T follicular helper cell (primary cell): ENCODE measurements at regions not wholly inside any gene's neighbourhood (a gene's known extent, or its start where the extent isn't known, plus 50 kb on each side); places are given as distances from the start of the nearest gene placed in this dataset.
"Not testable (repeated sequence)": the region's sequence is repeated elsewhere in the genome, so short reads cannot be mapped to it uniquely, and the experiment has no call there.

Experiments used
- DNase-seq: peaks from one replicate; pipeline ENCODE4 v3.0.0-alpha.2; 2020; ENCODE audit warnings: low read depth

DNA sequence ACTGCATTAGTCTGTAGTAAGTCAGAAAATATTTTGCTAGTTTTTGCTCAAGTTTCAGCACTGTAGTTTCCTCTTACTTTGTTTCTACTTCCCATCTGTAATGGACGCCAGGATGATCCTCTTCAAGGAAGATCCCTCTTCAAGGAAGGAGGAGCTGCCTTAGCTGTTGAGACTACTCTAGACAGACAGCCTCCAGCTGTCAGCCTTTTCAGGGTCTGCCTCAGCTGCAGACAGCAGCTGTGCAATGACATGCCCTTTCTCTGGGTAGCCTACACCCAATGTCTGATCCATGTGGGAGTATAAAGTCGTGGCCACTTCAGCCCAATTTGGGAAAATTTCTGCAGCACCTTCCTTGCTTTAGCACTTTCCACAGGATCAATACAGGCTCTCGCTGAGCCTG, 281.0 kb upstream of the MAOA start:
- no peak for DNase-seq

DNA sequence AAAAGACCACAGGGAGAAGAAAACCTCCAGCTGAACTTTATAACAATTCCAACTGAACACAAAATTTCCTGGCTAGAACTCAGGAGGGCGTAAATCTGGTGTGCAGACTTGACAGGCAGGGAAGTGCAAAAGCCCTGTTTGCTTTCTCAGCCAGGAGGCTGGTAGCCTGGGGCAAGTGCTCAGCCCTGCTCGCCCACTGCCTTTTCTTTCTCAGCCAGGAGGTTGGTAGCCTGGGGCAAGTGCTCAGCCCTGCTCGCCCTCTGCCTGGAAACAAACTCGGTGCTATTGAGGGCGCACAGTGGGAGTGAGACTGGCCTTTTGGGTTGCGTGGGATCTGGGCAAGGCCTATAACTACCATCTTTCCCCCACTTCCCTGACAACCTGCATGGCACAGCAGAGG, 275.4 kb upstream of the MAOA start:
- no peak for DNase-seq

DNA sequence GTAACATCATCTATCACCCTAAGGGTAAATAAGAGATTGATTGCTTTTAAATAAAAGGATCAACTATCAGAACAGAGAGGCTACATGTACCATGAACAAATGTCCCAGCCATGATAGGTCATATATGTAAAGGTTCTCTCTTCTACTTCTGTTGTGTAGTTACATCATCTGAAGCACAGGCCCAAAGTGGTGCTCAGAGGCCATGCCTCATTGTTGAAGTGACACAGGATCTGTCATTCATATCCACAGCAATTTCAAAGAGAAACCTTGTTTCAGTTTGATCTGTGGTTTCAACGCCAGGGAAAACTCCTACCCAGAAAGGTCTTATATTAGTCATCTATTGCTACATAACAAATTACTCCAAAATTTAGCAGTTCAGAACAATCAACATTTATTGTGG, 269.2 kb upstream of the MAOA start:
- no peak for DNase-seq

DNA sequence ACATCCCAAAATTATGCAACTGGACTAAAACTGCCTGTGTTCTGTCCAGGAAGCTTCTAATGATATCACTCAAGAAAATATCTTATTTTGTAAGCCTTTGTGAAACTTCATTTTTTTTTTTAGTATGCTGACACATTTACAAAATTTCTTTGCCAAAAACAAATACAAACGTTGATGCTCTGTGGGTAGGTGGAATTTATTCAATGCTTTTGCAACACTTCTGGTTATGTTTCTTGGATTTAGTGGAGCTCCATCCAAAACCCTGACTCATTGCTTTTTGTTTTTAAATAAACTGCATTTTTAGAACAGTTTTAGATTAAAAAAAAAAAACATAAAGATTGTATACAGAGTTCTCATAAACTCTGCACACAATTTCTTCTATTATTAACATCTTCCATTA, 250.9 kb upstream of the MAOA start:
- no peak for DNase-seq

DNA sequence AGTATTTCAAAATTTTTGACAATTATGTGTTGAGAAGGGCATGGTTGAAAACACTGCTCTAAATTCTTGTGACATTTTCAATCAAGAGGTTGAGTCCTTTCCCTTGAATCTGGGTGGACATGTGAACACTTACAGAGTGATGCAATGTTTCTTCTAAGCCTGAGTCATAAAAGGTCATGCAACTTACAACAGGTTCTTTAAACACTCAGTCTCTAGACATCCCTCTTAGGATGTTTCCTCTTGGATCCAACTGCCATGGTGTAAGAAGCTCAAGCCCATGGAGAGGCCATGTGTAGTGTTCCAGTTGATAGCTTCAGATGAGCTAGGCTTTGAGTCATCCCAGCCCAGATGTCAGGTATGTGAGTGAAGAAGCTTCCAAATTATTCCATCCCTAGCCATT, 232.2 kb upstream of the MAOA start:
- no peak for DNase-seq

DNA sequence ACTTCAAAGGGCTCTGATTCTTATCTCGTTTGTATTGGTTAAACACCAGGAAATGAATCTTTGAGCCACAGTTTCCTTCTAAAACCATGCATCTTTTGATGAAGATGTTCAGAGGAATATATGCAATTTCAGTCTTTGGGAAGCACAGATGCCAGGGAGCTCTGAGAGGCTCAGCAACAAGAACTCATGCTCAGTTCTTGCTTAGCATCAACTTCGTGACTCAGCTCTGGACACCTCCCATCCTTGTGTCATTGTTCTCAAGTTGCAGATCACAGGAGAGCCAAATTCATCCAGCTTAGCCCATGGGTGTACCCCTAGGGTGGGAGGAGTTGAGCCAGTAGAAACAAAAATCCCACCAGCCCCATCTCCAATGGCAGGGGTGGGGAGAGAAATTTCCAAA, 219.6 kb upstream of the MAOA start:
- no peak for DNase-seq

DNA sequence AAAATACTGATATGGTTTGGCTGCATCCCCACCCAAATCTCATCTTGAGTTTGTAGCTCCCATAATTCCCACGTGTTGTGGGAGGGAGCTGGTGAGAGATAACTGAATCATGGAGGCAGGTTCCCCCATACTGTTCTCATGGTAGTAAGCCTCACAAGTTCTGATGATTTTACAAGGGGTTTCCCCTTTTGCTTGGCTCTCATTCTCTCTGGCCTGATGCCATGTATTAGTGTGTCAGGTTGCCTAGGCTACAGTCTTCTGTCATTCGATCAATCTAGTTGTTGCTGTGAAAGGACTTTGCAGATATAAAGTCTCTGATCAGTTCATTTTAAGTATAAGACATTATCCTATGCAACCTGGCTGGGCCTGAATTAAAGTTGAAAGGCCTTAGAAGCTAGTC, 209.3 kb upstream of the MAOA start:
- DNase-seq = no peak

DNA sequence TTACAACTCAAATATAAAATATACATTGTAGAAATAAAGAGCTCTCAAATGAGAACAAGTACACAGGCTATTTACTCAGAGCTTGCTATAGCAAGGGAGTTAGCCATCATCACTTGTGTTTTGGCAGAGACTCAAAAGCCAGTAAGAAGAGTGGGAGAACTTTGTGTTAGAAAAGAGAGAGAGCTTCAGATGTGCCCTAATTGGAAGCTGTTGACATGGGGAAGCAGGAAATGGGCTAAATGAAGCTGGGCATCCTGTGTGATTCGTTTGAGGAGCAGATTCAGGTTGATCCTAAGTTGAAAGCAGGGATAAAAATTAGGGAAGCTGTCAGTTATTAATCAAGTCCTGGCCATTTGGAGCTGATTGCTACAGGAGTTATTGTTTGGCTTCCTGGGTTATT, 207.4 kb upstream of the MAOA start:
- DNase-seq = no peak

DNA sequence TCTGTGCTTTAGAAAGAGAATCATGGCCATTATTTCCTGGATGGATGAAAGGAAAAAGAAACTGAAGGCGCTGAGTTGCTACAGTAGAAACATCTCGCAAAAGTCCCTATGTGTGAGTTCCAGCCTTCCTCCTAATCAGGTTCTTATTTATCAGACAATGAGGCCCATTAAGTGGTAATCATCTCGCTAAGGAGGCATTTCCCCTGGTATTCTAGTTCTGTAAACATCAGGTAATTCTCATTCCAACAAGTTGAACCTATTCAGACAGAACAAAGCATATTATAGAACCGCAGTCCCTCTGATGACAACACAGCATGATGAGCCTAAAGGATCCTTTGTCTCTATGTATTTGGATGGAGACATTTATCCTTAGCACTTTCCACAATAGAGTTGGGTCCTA, 205.7 kb upstream of the MAOA start:
- no peak for DNase-seq

DNA sequence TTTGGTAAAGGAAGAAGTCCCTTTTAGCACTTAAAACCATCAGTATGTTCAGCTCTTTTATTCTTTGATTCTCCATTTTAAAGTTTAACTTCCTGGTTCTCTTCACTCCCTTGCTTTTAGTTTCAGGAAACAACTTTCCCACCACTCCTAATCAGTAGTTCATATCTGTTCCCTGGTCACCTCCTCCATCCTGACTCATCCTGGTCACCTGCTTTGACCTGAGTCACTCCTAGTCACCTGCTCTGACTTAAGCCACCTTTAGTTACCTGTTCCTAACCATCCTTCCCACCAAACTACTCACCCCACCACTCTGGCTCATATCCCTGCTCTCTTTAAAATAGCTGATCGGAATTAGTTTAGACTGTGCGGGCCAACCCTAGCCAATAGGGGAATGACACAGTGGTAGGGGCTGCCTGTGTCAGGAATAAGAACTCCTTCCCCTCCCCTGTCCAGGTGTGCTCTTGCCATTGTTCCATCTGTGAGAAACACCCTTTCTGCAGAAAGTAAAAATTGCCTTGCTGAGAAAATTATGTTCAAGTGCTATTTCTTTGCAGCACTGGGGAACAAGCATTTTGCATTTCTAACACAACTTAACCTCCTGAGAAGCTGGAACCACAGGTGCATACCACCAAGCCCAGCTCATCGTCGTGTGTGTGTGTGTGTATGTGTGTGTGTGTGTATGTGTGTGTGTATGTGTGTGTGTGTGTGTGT, 204.0 kb upstream of the MAOA start:
- DNase-seq = not testable (repeated sequence)

DNA sequence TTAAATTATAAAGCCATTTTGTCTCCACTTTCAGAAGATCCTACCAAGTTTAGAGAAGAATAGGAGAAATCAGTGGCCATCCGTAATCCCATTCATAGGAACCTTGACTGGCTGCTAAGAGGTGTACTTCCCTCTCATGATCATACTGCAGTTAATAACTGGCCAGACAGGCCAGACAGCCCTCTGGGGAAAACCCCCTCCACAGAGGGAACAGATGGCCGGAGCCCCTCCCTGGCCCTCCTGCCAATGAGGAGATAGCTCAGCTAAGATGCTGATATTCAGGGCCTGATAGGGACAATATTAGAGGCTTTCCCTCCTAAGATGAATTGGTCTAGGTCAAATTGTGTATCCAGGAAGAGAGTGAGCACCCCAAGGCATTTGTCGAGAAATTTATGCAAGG, 200.0 kb upstream of the MAOA start:
- no peak for DNase-seq

DNA sequence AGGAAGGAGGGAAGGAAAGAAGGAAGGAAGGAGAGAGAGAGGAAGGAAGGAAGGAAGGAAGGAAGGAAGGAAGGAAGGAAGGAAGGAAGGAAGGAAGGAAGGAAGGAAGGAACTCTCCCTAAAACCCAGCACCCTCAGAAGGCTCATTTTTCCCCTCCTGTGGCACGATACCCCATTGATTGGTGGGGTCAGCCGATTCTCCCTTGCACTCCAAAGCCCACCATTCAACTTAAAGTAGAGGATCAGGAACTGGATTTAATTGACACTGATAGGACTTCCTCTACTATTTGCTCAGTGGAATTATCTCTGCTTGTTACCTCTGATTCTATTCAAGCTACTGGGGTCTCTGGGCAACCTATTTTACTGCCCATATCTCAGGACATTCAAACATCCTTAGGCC, 199.2 kb upstream of the MAOA start:
- no peak for DNase-seq

DNA sequence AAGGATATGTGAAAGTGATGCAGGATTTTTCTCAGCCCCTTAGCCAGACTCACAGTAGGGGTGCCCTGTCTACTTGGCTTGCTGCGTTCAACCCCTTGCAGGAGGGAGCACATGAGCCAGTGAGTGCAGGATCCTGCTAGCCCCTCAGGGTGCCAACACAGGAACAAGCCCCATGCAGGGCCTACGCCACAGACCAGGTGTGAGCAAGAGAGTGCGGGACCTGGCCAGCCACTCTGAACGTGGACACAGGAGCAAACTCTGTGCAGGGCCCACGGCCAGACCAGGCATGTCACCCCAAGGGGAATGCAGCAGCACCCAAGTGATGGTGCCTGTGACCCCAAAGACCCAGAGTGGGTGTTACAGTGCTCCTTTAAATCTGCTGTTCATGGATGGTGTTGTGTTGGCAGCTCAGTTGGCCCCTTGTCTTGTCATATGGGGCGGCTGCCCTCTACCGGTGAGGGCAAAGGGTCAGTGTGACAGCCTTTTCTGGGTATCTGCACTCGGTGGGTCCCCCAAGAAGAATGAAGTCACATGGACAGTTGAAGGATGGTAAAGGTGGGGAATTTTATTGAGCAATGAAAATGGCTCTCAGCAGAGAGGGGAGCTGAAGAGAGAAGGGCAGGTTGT, 188.4 kb upstream of the MAOA start:
- no peak for DNase-seq

DNA sequence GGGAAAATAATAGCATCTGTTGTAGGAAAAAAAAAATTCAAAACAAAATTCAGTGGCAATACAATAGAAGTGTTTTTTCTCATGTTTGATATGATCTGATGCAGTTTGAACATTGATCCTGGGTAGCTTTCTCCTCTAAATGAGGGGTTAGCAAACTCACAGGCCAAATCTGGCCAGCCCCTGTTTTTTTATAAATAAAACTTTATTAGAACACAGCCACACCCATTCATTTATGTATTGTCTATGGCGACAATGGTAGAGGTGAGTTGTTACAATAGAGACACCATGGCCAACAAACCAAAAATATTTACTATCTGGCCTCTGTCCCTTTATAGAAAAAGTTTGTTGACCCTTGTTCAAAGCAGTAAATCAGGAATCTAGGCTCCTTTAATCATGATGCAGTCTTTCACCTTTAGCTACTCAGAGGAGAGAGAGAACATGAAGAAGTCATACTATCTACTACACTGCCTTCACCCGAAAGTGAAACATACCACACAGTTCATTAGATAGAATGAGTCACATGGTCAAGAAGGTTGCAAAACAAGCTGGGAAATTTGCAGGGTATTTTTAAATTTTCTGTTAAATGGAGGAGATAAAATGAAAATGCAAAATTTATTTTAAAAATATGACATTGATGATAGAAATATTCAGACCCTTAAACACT, 186.6 kb upstream of the MAOA start:
- no peak for DNase-seq

DNA sequence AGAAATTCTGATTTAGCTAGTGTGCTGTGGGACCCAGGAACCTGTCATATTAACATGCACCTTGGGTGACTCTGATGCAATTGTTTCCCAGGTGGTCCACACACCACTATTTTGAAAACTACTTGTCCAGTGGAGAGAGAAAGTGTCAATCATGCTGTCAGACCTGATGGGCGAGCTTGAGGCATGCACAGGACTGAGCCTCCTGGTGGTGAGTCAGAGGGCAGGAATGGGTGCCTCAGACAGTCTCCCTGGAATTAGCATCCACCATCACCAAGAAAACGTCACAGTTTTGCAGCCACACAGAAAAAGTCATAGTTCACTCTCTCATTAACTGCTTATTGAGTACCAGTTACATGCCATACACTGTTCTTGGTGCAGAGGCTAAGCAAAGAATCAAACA, 181.8 kb upstream of the MAOA start:
- DNase-seq = no peak

DNA sequence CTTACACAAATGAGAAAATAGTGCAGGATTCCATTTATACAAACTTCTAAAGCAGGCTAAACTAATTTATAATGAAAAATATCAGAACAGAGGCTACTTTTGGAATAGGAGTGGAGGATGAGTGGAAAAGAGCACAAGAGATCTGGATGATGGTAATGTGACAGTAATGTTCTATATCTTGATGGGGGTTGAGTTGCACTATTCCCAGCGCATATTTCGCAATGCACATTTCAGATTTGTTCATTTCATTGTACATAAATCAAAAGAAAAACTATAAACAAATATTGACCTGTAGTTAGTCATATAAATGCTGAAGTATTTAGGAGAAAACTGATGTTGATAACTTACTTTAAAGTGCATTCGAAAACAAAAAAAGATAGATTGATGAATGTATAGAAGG, 177.0 kb upstream of the MAOA start:
- no peak for DNase-seq

DNA sequence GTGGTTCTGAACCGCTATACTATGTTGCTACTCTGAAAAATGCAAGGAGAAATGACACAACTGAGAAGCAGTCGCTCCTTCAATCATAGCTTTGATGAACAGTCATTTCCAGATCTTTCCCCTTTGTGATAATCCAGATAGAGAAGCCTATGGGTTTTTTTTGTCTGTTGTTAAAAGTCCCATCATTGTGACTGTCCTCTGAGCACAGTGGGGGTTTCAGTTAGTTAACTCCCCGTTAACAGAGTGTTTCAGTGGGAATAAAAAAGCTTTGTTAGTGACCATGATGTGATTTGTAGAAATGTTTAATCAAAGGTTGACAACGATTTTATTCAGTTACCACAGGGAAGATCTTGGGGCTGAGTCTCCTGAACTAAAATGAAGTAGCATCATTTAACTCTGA, 176.2 kb upstream of the MAOA start:
- no peak for DNase-seq

DNA sequence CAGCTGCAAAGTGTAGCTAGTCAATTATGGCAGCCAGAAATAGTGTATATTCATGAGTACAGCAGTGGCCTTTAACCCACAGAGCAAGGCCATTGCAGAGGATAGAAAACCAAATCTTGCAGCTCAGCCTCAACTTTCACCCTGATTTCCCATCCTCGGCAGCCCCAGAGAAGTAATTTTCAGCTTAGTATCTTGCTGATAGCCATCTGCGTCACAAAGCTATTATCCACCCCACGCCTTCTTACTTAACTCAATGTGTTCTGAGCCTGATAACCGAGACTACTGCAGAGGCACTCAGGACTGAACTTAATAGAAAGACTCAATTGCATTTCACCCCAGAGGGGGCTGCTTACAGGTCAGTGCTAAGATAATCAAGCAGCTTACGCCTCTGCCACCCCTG, 174.5 kb upstream of the MAOA start:
- no peak for DNase-seq

DNA sequence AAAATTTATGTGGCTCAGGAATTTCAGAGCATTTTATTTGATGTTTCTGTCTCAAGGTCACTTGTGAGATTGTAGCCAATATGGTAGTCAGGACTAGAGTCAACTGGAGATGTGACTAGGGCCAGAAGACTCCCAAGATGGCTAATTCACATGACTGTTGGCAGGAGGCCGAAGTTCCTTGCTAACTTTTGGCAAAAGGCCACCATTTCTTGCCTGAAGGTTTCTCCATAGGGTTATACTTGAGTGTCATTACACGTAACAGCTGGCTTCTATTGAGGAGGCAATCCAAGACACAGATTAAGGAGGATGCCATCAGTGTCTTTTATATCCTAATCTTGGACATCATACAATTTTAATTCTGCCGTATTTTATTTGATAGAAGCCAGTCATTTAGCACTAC, 162.3 kb upstream of the MAOA start:
- DNase-seq = no peak

DNA sequence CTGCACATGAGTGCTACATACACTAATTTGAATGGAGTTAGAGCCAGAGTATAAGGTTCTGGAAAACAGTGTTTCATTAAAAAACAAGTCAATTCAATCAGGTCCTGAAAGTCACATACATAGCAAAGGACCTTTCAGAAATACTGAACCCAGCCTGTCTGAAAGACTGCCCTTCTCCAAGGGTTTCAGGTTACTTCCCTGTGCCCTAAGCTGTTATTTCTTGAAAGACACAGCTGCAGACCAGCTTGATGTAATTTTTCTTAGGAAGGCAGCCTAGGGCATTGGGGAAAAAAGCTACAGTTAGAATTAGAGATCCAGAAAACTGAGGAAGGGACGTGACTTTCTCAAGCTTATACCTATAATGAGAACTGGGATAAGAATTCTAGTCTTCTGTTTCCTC, 155.9 kb upstream of the MAOA start:
- DNase-seq = no peak

DNA sequence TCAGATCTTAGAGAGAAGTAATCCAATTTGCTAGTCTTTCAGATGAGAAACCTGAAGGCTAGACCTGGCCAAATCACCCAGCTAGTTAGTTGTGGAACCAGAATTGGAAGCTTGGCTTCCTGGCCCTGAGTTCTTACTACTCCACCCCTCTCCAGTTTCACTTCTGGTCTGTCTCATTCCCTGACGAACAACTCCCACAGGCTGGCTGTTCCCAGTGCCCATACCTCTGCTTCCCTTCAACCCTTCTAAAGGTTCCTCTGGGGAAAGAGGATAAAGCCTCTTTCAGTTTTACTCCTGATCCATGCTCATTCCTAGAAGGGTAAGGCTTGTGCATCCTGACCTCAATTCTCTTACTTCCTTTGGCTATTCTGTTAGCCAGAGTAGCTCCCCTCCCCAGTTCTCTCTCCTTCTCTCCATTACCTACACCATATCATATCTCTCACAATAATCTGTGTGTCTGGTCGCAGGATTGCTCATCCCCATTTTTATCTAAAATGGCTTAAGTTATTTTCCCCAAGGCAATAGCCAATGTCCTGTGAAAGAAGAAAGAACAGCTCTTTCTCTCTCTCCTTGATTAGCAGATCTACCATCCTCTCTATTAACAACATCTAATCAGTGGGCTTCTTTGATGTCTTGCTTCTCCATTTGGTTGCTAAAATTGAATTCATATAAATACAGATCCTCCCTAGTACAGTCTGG, 155.0 kb upstream of the MAOA start:
- DNase-seq = no peak

DNA sequence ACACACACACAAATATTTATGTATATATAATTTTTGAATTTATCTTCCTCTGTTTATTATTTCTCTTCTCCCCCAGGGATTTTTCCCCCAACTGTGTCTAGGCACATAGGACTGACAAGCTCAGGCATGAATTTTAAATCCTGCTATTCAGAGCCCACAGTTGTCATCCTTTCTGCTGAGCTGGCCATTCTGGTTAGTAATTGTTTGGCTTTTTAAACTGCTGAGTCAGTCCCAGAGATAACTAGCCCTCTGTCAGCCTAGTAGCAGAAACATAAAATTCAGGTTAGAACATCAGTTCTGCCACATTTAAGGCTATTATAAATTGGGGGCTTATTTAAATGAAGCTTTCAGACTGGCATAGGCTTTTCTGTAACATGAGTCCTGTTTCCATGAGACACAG, 151.7 kb upstream of the MAOA start:
- DNase-seq = no peak

DNA sequence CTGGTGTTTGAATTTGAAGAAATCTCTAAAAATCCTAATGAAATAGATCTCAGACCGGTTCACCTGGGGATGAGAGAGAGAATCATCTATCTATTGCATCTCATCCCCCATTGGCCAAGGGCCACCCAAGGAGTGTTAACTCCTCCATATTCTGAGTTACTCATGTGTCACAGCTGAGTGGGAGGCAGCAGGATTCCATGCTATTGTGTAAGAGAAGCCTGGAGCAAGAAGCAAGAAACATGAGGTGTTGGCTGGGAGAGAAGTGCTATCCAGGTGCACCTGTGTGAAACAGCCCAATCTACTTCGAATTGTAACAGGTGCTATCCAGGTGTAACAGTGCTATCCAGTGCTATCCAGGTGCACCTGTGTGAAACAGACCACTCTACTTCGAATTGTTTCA, 150.3 kb upstream of the MAOA start:
- DNase-seq = no peak
